Nephron progenitor cell (in vitro differentiated cells): ENCODE measurements at regions not wholly inside any gene's neighbourhood (a gene's known extent, or its start where the extent isn't known, plus 50 kb on each side); places are given as distances from the start of the nearest gene placed in this dataset.

Experiments
- DNase-seq: peaks from one replicate; pipeline ENCODE4 v3.0.0; 2021
- H3K27ac Mint-ChIP-seq: 2 replicates; pipeline ENCODE4 v1.8.0; 2021; ENCODE audit warnings: mild to moderate bottlenecking, moderate library complexity, mixed read lengths
- H3K27me3 Mint-ChIP-seq: 2 replicates; pipeline ENCODE4 v1.8.0; 2021; ENCODE audit warnings: mild to moderate bottlenecking, low read depth, mixed read lengths; ENCODE audit not compliant: poor library complexity
- H3K36me3 Mint-ChIP-seq: 2 replicates; pipeline ENCODE4 v1.8.0; 2021; ENCODE audit warnings: low read depth, mixed read lengths
- H3K4me1 Mint-ChIP-seq: 2 replicates; pipeline ENCODE4 v1.8.0; 2021; ENCODE audit warnings: mixed read lengths
- H3K4me3 Mint-ChIP-seq: 2 replicates; pipeline ENCODE4 v1.8.0; 2021; ENCODE audit warnings: mild to moderate bottlenecking, moderate library complexity, mixed read lengths
- H3K9me3 Mint-ChIP-seq: 2 replicates; pipeline ENCODE4 v1.8.0; 2021; ENCODE audit warnings: mild to moderate bottlenecking, moderate library complexity, mixed read lengths
- CTCF ChIP-seq: fragments of 200-600 bp; sonication (generic); IDR thresholded peaks from 2 replicates; pipeline ENCODE4 v1.5.0; 2021; ENCODE audit warnings: antibody characterized with exemption

- H3K4me1 Mint-ChIP-seq, result no peaks in the 10 kb centered on the region
- no peak for TF ChIP-seq CTCF
- no peak overlapping the region for H3K4me3 Mint-ChIP-seq
- no peaks in the 10 kb centered on the region for H3K9me3 Mint-ChIP-seq
- no peak for DNase-seq
- no peak overlapping the region for H3K27ac Mint-ChIP-seq
- no peaks in the 10 kb centered on the region for H3K36me3 Mint-ChIP-seq
- H3K27me3 Mint-ChIP-seq, result no peaks in the 10 kb centered on the region
Observed at GRCh38 chr3:87426918-87427317, 150.5 kb upstream of the POU1F1 start.

GRCh38 chr3:87425056-87425455 is 148.7 kb upstream of the POU1F1 start:
- Mint-ChIP-seq H3K36me3 (no peaks in the 10 kb centered on the region), H3K4me3 (no peak overlapping the region), H3K9me3 (no peaks in the 10 kb centered on the region), H3K27ac (no peak overlapping the region), H3K27me3 (no peaks in the 10 kb centered on the region), H3K4me1 (no peaks in the 10 kb centered on the region)
- DNase-seq, result no peak
- TF ChIP-seq CTCF, result no peak

GRCh38 chr3:87423336-87423735 is 147.0 kb upstream of the POU1F1 start:
- Mint-ChIP-seq H3K27ac (no peak overlapping the region), H3K36me3 (no peaks in the 10 kb centered on the region), H3K4me1 (no peaks in the 10 kb centered on the region), H3K27me3 (no peaks in the 10 kb centered on the region), H3K4me3 (no peak overlapping the region), H3K9me3 (no peaks in the 10 kb centered on the region)
- no peak for DNase-seq
- TF ChIP-seq CTCF, result no peak

GRCh38 chr3:87422333-87422732 is 145.9 kb upstream of the POU1F1 start:
- Mint-ChIP-seq H3K4me1 (no peaks in the 10 kb centered on the region), H3K27me3 (no peaks in the 10 kb centered on the region), H3K36me3 (no peaks in the 10 kb centered on the region), H3K27ac (no peak overlapping the region), H3K4me3 (no peak overlapping the region), H3K9me3 (no peaks in the 10 kb centered on the region)
- TF ChIP-seq CTCF, result no peak
- DNase-seq, result no peak

- Mint-ChIP-seq H3K9me3 (peaks cover 4% of the 10 kb centered on the region), H3K4me1 (no peaks in the 10 kb centered on the region), H3K36me3 (no peaks in the 10 kb centered on the region), H3K27ac (no peak overlapping the region), H3K27me3 (no peaks in the 10 kb centered on the region), H3K4me3 (no peak overlapping the region)
- no peak for DNase-seq
- TF ChIP-seq CTCF, result no peak
Observed at GRCh38 chr3:87420171-87420570, 143.8 kb upstream of the POU1F1 start.

- no peaks in the 10 kb centered on the region for H3K36me3 Mint-ChIP-seq
- H3K4me3 Mint-ChIP-seq, result no peak overlapping the region
- H3K27ac Mint-ChIP-seq, result no peak overlapping the region
- no peaks in the 10 kb centered on the region for H3K27me3 Mint-ChIP-seq
- no peak for DNase-seq
- H3K4me1 Mint-ChIP-seq, result no peaks in the 10 kb centered on the region
- no peak for TF ChIP-seq CTCF
- peaks cover 4% of the 10 kb centered on the region for H3K9me3 Mint-ChIP-seq
Observed at GRCh38 chr3:87414271-87414670, 137.9 kb upstream of the POU1F1 start.
